ENCODE measurements at regions not wholly inside any gene's neighbourhood (a gene's known extent, or its start where the extent isn't known, plus 50 kb on each side); places are given as distances from the start of the nearest gene placed in this dataset.

DNA sequence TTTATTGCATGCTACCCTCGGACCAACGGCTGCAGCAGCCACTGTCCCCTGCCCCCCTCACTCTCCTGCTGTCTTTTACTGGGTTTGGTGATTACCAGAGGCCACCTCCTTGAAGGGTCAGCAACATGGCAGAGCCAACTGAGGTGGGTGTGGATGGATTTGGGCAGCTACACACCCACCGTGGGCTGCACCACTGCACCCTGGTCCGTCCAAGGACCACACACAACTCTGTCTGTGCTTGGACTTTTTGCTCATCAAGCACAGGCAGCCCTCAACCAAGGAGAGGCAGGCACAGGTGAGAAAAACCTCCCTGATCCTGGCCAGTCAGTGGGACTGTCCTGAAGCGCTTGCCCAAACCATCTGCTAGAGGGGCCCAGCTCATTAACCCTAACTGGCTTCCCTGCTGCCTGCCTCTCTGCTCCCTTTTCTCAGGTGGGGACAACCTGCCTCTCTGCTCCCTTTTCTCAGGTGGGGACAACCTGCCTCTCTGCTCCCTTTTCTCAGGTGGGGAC is 239.5 kb upstream of the PITRM1 start:
- TF ChIP-seq, protein P1, sequence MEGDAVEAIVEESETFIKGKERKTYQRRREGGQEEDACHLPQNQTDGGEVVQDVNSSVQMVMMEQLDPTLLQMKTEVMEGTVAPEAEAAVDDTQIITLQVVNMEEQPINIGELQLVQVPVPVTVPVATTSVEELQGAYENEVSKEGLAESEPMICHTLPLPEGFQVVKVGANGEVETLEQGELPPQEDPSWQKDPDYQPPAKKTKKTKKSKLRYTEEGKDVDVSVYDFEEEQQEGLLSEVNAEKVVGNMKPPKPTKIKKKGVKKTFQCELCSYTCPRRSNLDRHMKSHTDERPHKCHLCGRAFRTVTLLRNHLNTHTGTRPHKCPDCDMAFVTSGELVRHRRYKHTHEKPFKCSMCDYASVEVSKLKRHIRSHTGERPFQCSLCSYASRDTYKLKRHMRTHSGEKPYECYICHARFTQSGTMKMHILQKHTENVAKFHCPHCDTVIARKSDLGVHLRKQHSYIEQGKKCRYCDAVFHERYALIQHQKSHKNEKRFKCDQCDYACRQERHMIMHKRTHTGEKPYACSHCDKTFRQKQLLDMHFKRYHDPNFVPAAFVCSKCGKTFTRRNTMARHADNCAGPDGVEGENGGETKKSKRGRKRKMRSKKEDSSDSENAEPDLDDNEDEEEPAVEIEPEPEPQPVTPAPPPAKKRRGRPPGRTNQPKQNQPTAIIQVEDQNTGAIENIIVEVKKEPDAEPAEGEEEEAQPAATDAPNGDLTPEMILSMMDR (IDR thresholded peaks at IDR 0.05), result no peak
- no peak for TF ChIP-seq EZH2 (IDR thresholded peaks at IDR 0.05; ENCODE audit: borderline replicate concordance, insufficient read depth, low read depth, low read length, poor library complexity, severe bottlenecking)

Data from B cell (primary cell).